K562 (cell line): ENCODE measurements at regions not wholly inside any gene's neighbourhood (a gene's known extent, or its start where the extent isn't known, plus 50 kb on each side); places are given as distances from the start of the nearest gene placed in this dataset.
A peak's percentile ranks its signal among the peaks of the same experiment; 100 is the strongest.

Experiments used
- ATF7 ChIP-seq: fragments of 450-650 bp; IDR thresholded peaks from 2 replicates; pipeline ENCODE4 v1.7.1; 2014; ENCODE audit warnings: mild to moderate bottlenecking, moderate library complexity
- CBFA2T2 ChIP-seq: fragments of 450-650 bp; conservative IDR thresholded peaks from 2 replicates; pipeline ENCODE4 v1.6.1; 2017; ENCODE audit warnings: mild to moderate bottlenecking
- CBX3 ChIP-seq, 2 experiments: IDR thresholded peaks; 1 replicate in 1 of 2; 2 replicates in 1 of 2; pipeline ENCODE4 v1.6.1; 2012; ENCODE audit warnings: inconsistent platforms in 2 of 2, low read length in 2 of 2, borderline replicate concordance in 1 of 2, control low read depth in 1 of 2
- CC2D1A ChIP-seq: fragments of 450-650 bp; IDR thresholded peaks from 2 replicates; pipeline ENCODE4 v1.6.1; 2017; ENCODE audit warnings: mild to moderate bottlenecking
- CCNT2 ChIP-seq: IDR thresholded peaks from 2 replicates; pipeline ENCODE4 v1.6.1; 2011; ENCODE audit warnings: borderline replicate concordance, low read depth, mild to moderate bottlenecking, moderate library complexity, mixed read lengths, low read length; ENCODE audit not compliant: insufficient read length; ENCODE audit errors: extremely low read depth
- CHD1 ChIP-seq: fragments of 200-600 bp; sonication (generic); IDR thresholded peaks from one replicate; pipeline ENCODE4 v1.6.1; 2012; ENCODE audit warnings: mild to moderate bottlenecking, moderate library complexity, low read length, inconsistent platforms
- CTBP1 ChIP-seq: fragments of 450-650 bp; IDR thresholded peaks from 2 replicates; pipeline ENCODE4 v1.6.1; 2016; ENCODE audit warnings: borderline replicate concordance
- GABPB1 ChIP-seq: sonication (generic); formaldehyde crosslinking; IDR thresholded peaks from 2 replicates; pipeline ENCODE4 v1.8.0; 2022; ENCODE audit warnings: mild to moderate bottlenecking, missing genetic modification reagents
- IRF2 ChIP-seq: sonication (generic); formaldehyde crosslinking; IDR thresholded peaks from 2 replicates; pipeline ENCODE4 v1.8.1; 2022; ENCODE audit warnings: mild to moderate bottlenecking, missing genetic modification reagents
- MAZ ChIP-seq, 2 experiments: fragments of 450-650 bp in 1 of 2; sonication (generic) in 1 of 2; formaldehyde crosslinking; IDR thresholded peaks in 1 of 2; conservative IDR thresholded peaks in 1 of 2; 2 replicates each; pipeline versions ENCODE4 v1.4.0 to v1.5.0; 2020; ENCODE audit warnings: mild to moderate bottlenecking in 1 of 2, missing genetic modification reagents in 1 of 2
- MCM5 ChIP-seq: fragments of 450-650 bp; IDR thresholded peaks from 2 replicates; pipeline ENCODE4 v1.6.1; 2016; ENCODE audit warnings: low read depth
- MNT ChIP-seq, 2 experiments: fragments of 450-650 bp; conservative IDR thresholded peaks; 2 replicates each; pipeline ENCODE4 v1.6.1; 2017; ENCODE audit warnings: mild to moderate bottlenecking in 2 of 2, moderate library complexity in 2 of 2
- NELFE ChIP-seq: IDR thresholded peaks from 2 replicates; pipeline ENCODE4 v1.6.1; 2011; ENCODE audit warnings: mild to moderate bottlenecking; ENCODE audit not compliant: insufficient read depth, insufficient read length
- NFYB ChIP-seq: IDR thresholded peaks from 2 replicates; pipeline ENCODE4 v1.6.1; 2011; ENCODE audit warnings: mild to moderate bottlenecking, moderate library complexity; ENCODE audit not compliant: insufficient read length; ENCODE audit errors: extremely low read depth
- SP2 ChIP-seq: IDR thresholded peaks from 2 replicates; pipeline ENCODE4 v1.6.1; 2011; ENCODE audit warnings: mild to moderate bottlenecking, low read depth, low read length, moderate library complexity; ENCODE audit not compliant: poor library complexity, severe bottlenecking; ENCODE audit errors: extremely low read depth
- TAL1 ChIP-seq: fragments of 450-650 bp; IDR thresholded peaks from 2 replicates; pipeline ENCODE4 v1.6.1; 2016; ENCODE audit warnings: mild to moderate bottlenecking
- TCF3 ChIP-seq: sonication (generic); formaldehyde crosslinking; IDR thresholded peaks from 2 replicates; pipeline ENCODE4 v1.4.0; 2020; ENCODE audit warnings: mild to moderate bottlenecking, missing genetic modification reagents
- TCF7L2 ChIP-seq: fragments of 150-350 bp; IDR thresholded peaks from 2 replicates; pipeline ENCODE4 v1.6.1; 2016; ENCODE audit warnings: low read depth, mild to moderate bottlenecking, low read length, moderate library complexity
- TFAP4 ChIP-seq: sonication (generic); formaldehyde crosslinking; IDR thresholded peaks from 2 replicates; pipeline ENCODE4 v1.8.0; 2022; ENCODE audit warnings: missing genetic modification reagents, mild to moderate bottlenecking, moderate library complexity, borderline replicate concordance
- TSHZ1 ChIP-seq: fragments of 250-450 bp; sonication (Bioruptor Pico); IDR thresholded peaks from 2 replicates; pipeline ENCODE4 v1.4.0; 2020; ENCODE audit warnings: mild to moderate bottlenecking, moderate library complexity
- ZNF217 ChIP-seq: sonication (generic); formaldehyde crosslinking; IDR thresholded peaks from 2 replicates; pipeline ENCODE4 v1.8.0; 2022; ENCODE audit warnings: mild to moderate bottlenecking, missing genetic modification reagents
- ZNF282 ChIP-seq: sonication (generic); formaldehyde crosslinking; IDR thresholded peaks from 2 replicates; pipeline ENCODE4 v1.8.1; 2023; ENCODE audit warnings: missing genetic modification reagents
- ZNF778 ChIP-seq: fragments of 450-650 bp; formaldehyde crosslinking; IDR thresholded peaks from 2 replicates; pipeline ENCODE4 v1.4.0; 2020; ENCODE audit warnings: mild to moderate bottlenecking, moderate library complexity

DNA sequence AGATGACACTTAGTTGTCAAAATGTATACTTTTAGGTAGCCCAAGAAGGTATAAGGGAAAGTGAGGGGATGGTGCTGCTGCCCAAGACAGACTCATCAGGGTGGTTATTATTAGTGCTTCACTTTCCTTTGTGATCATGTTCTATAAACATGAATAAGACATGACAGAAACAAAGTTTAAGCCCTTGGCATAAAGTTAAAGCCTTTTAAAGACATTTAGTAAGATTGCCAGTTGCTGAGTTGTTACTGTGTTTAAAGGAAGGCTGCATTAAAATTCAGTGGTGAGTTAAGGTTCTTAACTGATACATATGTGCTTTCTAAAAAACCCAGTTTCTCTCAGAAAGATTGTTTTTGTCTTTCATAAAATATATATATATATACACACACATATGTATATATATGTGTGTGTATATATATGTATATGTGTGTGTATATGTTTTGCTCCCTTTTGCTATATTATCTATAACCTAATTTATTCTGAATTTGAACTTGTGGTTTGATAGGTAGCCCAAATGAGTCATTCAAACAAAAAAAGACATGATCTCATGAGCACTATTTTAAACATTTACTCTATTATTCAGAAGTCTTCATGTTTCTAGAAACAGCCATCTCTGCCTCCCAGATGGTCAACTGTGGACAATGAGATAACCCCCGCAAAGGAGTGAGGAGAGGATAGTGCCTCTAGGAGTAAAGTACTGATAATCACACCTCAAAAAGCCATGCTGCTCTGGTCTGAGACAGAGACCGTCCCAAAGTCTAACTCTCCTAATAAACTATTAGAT, 98.1 kb upstream of the OTUD4 start (continued):
- TF ChIP-seq CBX3 (IDR thresholded peaks at IDR 0.05; ENCODE audit: borderline replicate concordance in 1 of 2, low read length in 2 of 2): peak in 1 of 2 experiments; percentile 77; a peak in 1 of 3 replicates
- no peak for TF ChIP-seq GABPB1 (CRISPR knock-in tag)
- TF ChIP-seq NELFE: no peak
- TF ChIP-seq CCNT2: peak; percentile 32
- TF ChIP-seq TCF7L2: no peak
- peak; percentile 91 for TF ChIP-seq CBFA2T2
- TF ChIP-seq CTBP1: no peak
- TF ChIP-seq TSHZ1: no peak
- peak; percentile 14; the same call in 1 of the 2 replicates for TF ChIP-seq CC2D1A
- TF ChIP-seq TFAP4: no peak
- no peak for TF ChIP-seq NFYB
- no peak for TF ChIP-seq ZNF778 (CRISPR knock-in tag)
- TF ChIP-seq ZNF282 (CRISPR knock-in tag): no peak
- TF ChIP-seq MNT (conservative IDR thresholded peaks at IDR 0.05): 0 out of 4 replicates have a peak, but pooled peaks of 1 of the 2 experiments have one; percentile 24
- TF ChIP-seq MAZ (CRISPR knock-in tag; conservative IDR thresholded peaks at IDR 0.05 in 1 of 2, IDR thresholded peaks at IDR 0.05 in 1 of 2): no peak
- TF ChIP-seq TCF3 (CRISPR knock-in tag): peak; percentile 91
- no peak for TF ChIP-seq CHD1
- TF ChIP-seq MCM5: no peak
- no peak for TF ChIP-seq SP2
- TF ChIP-seq ATF7: peak; percentile 64; the same call in 1 of the 2 replicates
- peak; percentile 90 for TF ChIP-seq TAL1
- no peak for TF ChIP-seq IRF2 (CRISPR knock-in tag)
- TF ChIP-seq ZNF217 (CRISPR knock-in tag): no peak
